Trophoblast cell (in vitro differentiated cells and primary cell): ENCODE measurements at regions not wholly inside any gene's neighbourhood (a gene's known extent, or its start where the extent isn't known, plus 50 kb on each side); places are given as distances from the start of the nearest gene placed in this dataset.

Experiments
- DNase-seq, 2 donors: peaks; one replicate each; pipeline ENCODE4 v3.0.0-alpha.2; 2016
- H2AFZ ChIP-seq: 2 replicates; pipeline ENCODE4 v1.6.1; 2013; ENCODE audit warnings: low read length, moderate library complexity, mild to moderate bottlenecking; ENCODE audit not compliant: insufficient read depth, poor library complexity
- H2AK5ac ChIP-seq: 2 replicates; pipeline ENCODE4 v1.6.1; 2013; ENCODE audit warnings: mild to moderate bottlenecking, low read length
- H2BK120ac ChIP-seq: 2 replicates; pipeline ENCODE4 v1.6.1; 2013; ENCODE audit warnings: low read length, mild to moderate bottlenecking, moderate library complexity; ENCODE audit not compliant: insufficient read depth, poor library complexity
- H2BK12ac ChIP-seq: 2 replicates; pipeline ENCODE4 v1.6.1; 2013; ENCODE audit warnings: mild to moderate bottlenecking, low read length, moderate library complexity
- H2BK5ac ChIP-seq: 2 replicates; pipeline ENCODE4 v1.6.1; 2013; ENCODE audit warnings: low read length, low read depth, moderate library complexity, mild to moderate bottlenecking; ENCODE audit not compliant: poor library complexity
- H3K14ac ChIP-seq: 2 replicates; pipeline ENCODE4 v1.6.1; 2013; ENCODE audit warnings: mild to moderate bottlenecking, low read length
- H3K18ac ChIP-seq: 2 replicates; pipeline ENCODE4 v1.6.1; 2013; ENCODE audit warnings: mild to moderate bottlenecking, low read length
- H3K23ac ChIP-seq: 2 replicates; pipeline ENCODE4 v1.6.1; 2013; ENCODE audit warnings: low read length
- H3K27ac ChIP-seq: 2 replicates; pipeline ENCODE4 v1.5.1; 2013; ENCODE audit warnings: low read depth, mild to moderate bottlenecking, inconsistent platforms, low read length, moderate library complexity
- H3K27me3 ChIP-seq: 2 replicates; pipeline ENCODE4 v1.6.1; 2013; ENCODE audit warnings: inconsistent platforms, mild to moderate bottlenecking, low read length, moderate library complexity; ENCODE audit not compliant: insufficient read depth
- H3K36me3 ChIP-seq, 2 experiments: 1 replicate in 1 of 2; 2 replicates in 1 of 2; pipeline ENCODE4 v1.6.1; 2013; ENCODE audit warnings: low read length in 2 of 2, mild to moderate bottlenecking in 2 of 2, moderate library complexity in 1 of 2; ENCODE audit not compliant: insufficient read depth in 2 of 2, control insufficient read depth in 1 of 2
- H3K4ac ChIP-seq: 2 replicates; pipeline ENCODE4 v1.6.1; 2013; ENCODE audit warnings: low read depth, mild to moderate bottlenecking, low read length, moderate library complexity
- H3K4me1 ChIP-seq, 2 experiments: 1 replicate in 1 of 2; 2 replicates in 1 of 2; pipeline ENCODE4 v1.6.1; 2013; ENCODE audit warnings: low read length in 2 of 2, mild to moderate bottlenecking in 2 of 2, moderate library complexity in 1 of 2; ENCODE audit not compliant: insufficient read depth in 2 of 2, control insufficient read depth in 1 of 2
- H3K4me2 ChIP-seq: 2 replicates; pipeline ENCODE4 v1.6.1; 2013; ENCODE audit warnings: inconsistent platforms, mild to moderate bottlenecking, low read length, moderate library complexity
- H3K4me3 ChIP-seq: 2 replicates; pipeline ENCODE4 v1.5.1; 2013; ENCODE audit warnings: mild to moderate bottlenecking, low read depth, low read length, inconsistent platforms
- H3K79me1 ChIP-seq: one replicate; pipeline ENCODE4 v1.6.1; 2013; ENCODE audit warnings: low read length
- H3K79me2 ChIP-seq: 2 replicates; pipeline ENCODE4 v1.6.1; 2013; ENCODE audit warnings: low read length, mild to moderate bottlenecking; ENCODE audit not compliant: control insufficient read depth, insufficient read depth, poor library complexity
- H3K9ac ChIP-seq: 2 replicates; pipeline ENCODE4 v1.6.1; 2013; ENCODE audit warnings: mild to moderate bottlenecking, low read length
- H3K9me3 ChIP-seq: 2 replicates; pipeline ENCODE4 v1.6.1; 2013; ENCODE audit warnings: low read depth, mild to moderate bottlenecking, control low read depth, inconsistent platforms, low read length; ENCODE audit not compliant: insufficient read depth
- H4K12ac ChIP-seq: 2 replicates; pipeline ENCODE4 v1.6.1; 2013; ENCODE audit warnings: low read depth, mild to moderate bottlenecking, low read length, moderate library complexity
- H4K8ac ChIP-seq: 2 replicates; pipeline ENCODE4 v1.6.1; 2013; ENCODE audit warnings: low read depth, mild to moderate bottlenecking, low read length, moderate library complexity
- H4K91ac ChIP-seq: one replicate; pipeline ENCODE4 v1.6.1; 2013; ENCODE audit warnings: low read depth, mild to moderate bottlenecking, low read length, moderate library complexity
- WGBS: extraction: QIAGEN DNeasy Blood & Tissue Kit; methylation state at CpG from one replicate; pipeline ENCODE4 v1.1.7; 2013; ENCODE audit warnings: missing lambda C conversion rate; ENCODE audit not compliant: insufficient read length, insufficient coverage; ENCODE audit errors: extremely low coverage; 5-methylcytosine and 5-hydroxymethylcytosine counted together

GRCh38 chr2:168338803-168339437, 91.5 kb upstream of the STK39 start:
- no CpG with 5 or more reads among the region's 1 CpG for WGBS
- DNase-seq = no peak
- Histone ChIP-seq H3K18ac (no peak overlapping the region), H2BK5ac (no peak overlapping the region), H3K4me3 (no peak overlapping the region), H2BK12ac (no peak overlapping the region), H3K14ac (no peak overlapping the region), H3K23ac (no peak overlapping the region), H3K4me2 (no peak overlapping the region), H3K9me3 (no peaks in the 10 kb centered on the region), H3K79me2 (no peaks in the 10 kb centered on the region), H3K9ac (no peak overlapping the region), H3K27me3 (no peaks in the 10 kb centered on the region), H3K4me1 (no peaks in the 10 kb centered on the region), H4K12ac (no peak overlapping the region), H3K27ac (no peak overlapping the region), H4K91ac (no peak overlapping the region), H3K36me3 (no peaks in the 10 kb centered on the region), H4K8ac (no peak overlapping the region), H2AK5ac (no peak overlapping the region), H2AFZ (no peak overlapping the region), H3K4ac (no peak overlapping the region), H3K79me1 (no peaks in the 10 kb centered on the region), H2BK120ac (no peak overlapping the region)

GRCh38 chr2:168340931-168341330, 93.5 kb upstream of the STK39 start:
- Histone ChIP-seq H3K79me2 (no peaks in the 10 kb centered on the region), H2AK5ac (no peak overlapping the region), H4K12ac (no peak overlapping the region), H3K27me3 (no peaks in the 10 kb centered on the region), H3K4ac (no peak overlapping the region), H3K9me3 (no peaks in the 10 kb centered on the region), H3K4me2 (no peak overlapping the region), H2BK5ac (no peak overlapping the region), H3K4me3 (no peak overlapping the region), H3K18ac (no peak overlapping the region), H4K8ac (no peak overlapping the region), H3K9ac (no peak overlapping the region), H2AFZ (no peak overlapping the region), H2BK12ac (no peak overlapping the region), H3K4me1 (no peaks in the 10 kb centered on the region), H2BK120ac (no peak overlapping the region), H3K23ac (no peak overlapping the region), H3K14ac (no peak overlapping the region), H3K79me1 (no peaks in the 10 kb centered on the region), H3K27ac (no peak overlapping the region), H3K36me3 (no peaks in the 10 kb centered on the region), H4K91ac (no peak overlapping the region)
- DNase-seq = no peak
- no CpG with 5 or more reads among the region's 5 CpGs for WGBS

GRCh38 chr2:168343586-168343985, 96.2 kb upstream of the STK39 start:
- peaks cover 2% of the 10 kb centered on the region for H3K79me2 ChIP-seq
- no peak overlapping the region for H2AFZ ChIP-seq
- H4K12ac ChIP-seq = no peak overlapping the region
- no peaks in the 10 kb centered on the region for H3K27me3 ChIP-seq
- H3K23ac ChIP-seq = no peak overlapping the region
- no peak overlapping the region for H2BK120ac ChIP-seq
- WGBS = no CpG with 5 or more reads among the region's 5 CpGs
- no peak overlapping the region for H3K27ac ChIP-seq
- peaks cover 3% of the 10 kb centered on the region for H3K79me1 ChIP-seq
- H3K36me3 ChIP-seq = no peaks in the 10 kb centered on the region
- H3K4me2 ChIP-seq = no peak overlapping the region
- H3K9ac ChIP-seq = no peak overlapping the region
- H2BK5ac ChIP-seq = no peak overlapping the region
- H3K4ac ChIP-seq = no peak overlapping the region
- no peak overlapping the region for H4K91ac ChIP-seq
- no peaks in the 10 kb centered on the region for H3K9me3 ChIP-seq
- no peak overlapping the region for H4K8ac ChIP-seq
- no peak overlapping the region for H2BK12ac ChIP-seq
- H2AK5ac ChIP-seq = no peak overlapping the region
- no peaks in the 10 kb centered on the region for H3K4me1 ChIP-seq
- no peak overlapping the region for H3K14ac ChIP-seq
- DNase-seq = no peak
- H3K18ac ChIP-seq = no peak overlapping the region
- no peak overlapping the region for H3K4me3 ChIP-seq

- Histone ChIP-seq H2BK5ac (no peak overlapping the region), H3K4me3 (no peak overlapping the region), H3K4me2 (no peak overlapping the region), H2AFZ (no peak overlapping the region), H3K9me3 (no peaks in the 10 kb centered on the region), H4K91ac (no peak overlapping the region), H4K12ac (no peak overlapping the region), H3K27ac (no peak overlapping the region), H3K18ac (no peak overlapping the region), H2AK5ac (no peak overlapping the region), H2BK12ac (no peak overlapping the region), H4K8ac (no peak overlapping the region), H3K4me1 (no peaks in the 10 kb centered on the region), H3K9ac (no peak overlapping the region), H3K79me1 (peaks cover 3% of the 10 kb centered on the region), H3K27me3 (no peaks in the 10 kb centered on the region), H2BK120ac (no peak overlapping the region), H3K14ac (no peak overlapping the region), H3K23ac (no peak overlapping the region), H3K4ac (no peak overlapping the region), H3K36me3 (no peaks in the 10 kb centered on the region), H3K79me2 (peaks cover 2% of the 10 kb centered on the region)
- WGBS = no CpG with 5 or more reads among the region's 5 CpGs
- DNase-seq = no peak
Observed at GRCh38 chr2:168344706-168345105, 97.3 kb upstream of the STK39 start.
